Choroid plexus epithelial cell (primary cell): ENCODE measurements at regions not wholly inside any gene's neighbourhood (a gene's known extent, or its start where the extent isn't known, plus 50 kb on each side); places are given as distances from the start of the nearest gene placed in this dataset.

Experiments
- DNase-seq: peaks from one replicate; pipeline ENCODE4 v3.0.0-alpha.2; 2010; ENCODE audit warnings: low read depth
- H3K4me3 ChIP-seq: 2 replicates; pipeline ENCODE4 v1.5.1; 2011; ENCODE audit warnings: low read depth, mild to moderate bottlenecking, control low read depth, low read length, moderate library complexity
- CTCF ChIP-seq: conservative IDR thresholded peaks from 2 replicates; pipeline ENCODE4 v1.5.1; 2011; ENCODE audit warnings: low read depth, mild to moderate bottlenecking, control low read depth, inconsistent platforms, low read length, moderate library complexity

DNA sequence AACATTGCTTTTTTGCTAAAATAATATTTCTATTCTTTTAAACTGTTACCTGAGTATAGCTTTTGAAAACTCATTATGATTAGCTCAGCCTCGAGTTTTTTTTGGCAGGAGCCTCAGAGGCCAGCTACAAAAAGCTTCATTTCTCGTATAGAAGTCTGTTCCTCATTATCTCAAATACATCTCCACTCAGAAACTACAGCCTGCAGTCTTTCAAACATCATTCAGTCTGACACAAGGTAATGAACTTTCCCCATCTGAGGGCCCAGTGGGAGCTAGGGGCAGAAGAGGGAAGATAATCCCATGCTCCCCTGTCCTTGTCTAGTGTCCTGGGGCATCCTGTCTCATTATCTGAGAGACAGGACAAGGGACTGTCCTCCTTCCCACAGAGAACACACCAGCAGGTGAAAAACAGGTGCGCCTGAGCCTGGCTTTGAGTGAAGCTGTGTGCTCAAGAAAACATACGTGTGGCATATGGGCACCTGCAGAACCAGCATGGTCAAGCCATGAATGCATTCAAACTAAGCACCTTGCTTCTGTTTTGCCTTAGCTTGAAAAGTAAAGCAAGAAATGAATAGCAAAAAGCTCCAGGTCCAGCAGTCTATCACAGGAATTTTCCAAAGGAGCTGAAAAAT is 247.5 kb downstream of the MREG start:
- TF ChIP-seq CTCF = no peak
- DNase-seq = no peak
- no peak overlapping the region for H3K4me3 ChIP-seq

DNA sequence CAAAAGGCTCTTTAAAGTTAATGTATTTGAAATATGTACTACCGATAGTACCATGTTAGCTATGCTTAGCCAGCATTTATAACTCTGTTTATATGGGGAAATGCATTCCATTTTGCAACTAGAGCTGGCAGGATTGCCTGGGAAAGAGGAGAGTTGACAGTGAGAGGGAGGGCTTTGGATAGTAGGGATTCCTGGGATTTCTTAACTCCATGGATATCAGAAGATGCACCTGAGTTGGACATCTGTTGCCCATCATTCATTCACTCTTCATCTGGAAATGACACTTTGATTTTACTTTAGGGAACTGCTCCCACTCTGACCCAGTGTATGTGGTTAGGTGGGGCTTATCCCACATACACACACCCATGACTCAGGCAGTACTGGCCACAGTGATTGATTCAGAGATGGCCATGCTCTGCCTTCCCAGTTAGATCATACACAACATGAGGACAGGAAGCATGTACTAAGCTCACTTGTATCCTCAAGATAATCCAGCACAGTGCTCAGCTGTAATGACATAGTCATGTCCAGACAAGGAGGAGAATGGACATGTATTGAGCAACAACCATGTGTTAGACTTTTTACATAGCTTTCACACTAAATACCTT is 248.8 kb downstream of the MREG start:
- DNase-seq = peak; percentile 67
- H3K4me3 ChIP-seq = no peak overlapping the region
- TF ChIP-seq CTCF = no peak

DNA sequence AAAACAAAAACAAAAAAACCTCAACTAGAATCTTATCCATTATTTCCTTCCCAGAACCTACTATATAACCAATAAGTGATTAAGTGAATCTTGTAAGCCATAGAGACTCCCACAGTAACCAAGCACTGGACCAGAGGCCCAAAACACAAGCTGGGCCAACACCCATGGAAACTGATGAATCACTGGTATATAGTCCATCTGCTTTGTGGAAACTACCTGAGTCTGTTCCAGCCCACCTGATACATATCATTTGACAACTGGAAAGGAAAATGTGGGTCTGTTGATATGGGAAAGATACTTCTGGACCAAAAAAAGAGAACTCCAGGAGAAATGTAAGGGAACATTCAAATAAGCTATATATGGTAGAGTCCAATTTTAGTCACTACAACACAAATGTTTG is 252.8 kb downstream of the MREG start:
- no peak overlapping the region for H3K4me3 ChIP-seq
- TF ChIP-seq CTCF = no peak
- DNase-seq = no peak

DNA sequence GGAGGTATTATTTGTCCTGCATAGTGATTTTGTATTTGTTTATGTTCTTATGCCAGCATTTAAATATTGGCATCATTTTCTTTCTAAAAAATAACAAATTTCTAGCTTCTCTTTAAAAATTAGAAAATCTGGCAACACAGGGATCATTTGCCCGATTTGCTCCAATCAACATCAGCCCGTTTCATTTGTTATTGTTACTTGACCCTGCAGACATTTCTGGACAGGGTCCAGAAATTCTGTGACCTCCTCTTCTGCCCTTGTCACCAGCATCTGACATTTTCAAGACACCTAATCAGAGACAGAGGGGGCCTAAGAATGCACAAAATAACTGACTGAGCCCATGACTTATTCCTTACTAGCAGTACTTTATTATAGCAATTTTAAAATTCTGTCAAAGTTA is 253.3 kb downstream of the MREG start:
- TF ChIP-seq CTCF = no peak
- no peak overlapping the region for H3K4me3 ChIP-seq
- no peak for DNase-seq

GRCh38 chr2:215758691-215759090 is 254.7 kb downstream of the MREG start:
- H3K4me3 ChIP-seq = no peak overlapping the region
- DNase-seq = peak; percentile 46
- no peak for TF ChIP-seq CTCF

- TF ChIP-seq CTCF = no peak
- no peak overlapping the region for H3K4me3 ChIP-seq
- DNase-seq = no peak
Observed at GRCh38 chr2:215756346-215756730, 257.0 kb downstream of the MREG start.
